ENCODE measurements at regions not wholly inside any gene's neighbourhood (a gene's known extent, or its start where the extent isn't known, plus 50 kb on each side); places are given as distances from the start of the nearest gene placed in this dataset.

DNA sequence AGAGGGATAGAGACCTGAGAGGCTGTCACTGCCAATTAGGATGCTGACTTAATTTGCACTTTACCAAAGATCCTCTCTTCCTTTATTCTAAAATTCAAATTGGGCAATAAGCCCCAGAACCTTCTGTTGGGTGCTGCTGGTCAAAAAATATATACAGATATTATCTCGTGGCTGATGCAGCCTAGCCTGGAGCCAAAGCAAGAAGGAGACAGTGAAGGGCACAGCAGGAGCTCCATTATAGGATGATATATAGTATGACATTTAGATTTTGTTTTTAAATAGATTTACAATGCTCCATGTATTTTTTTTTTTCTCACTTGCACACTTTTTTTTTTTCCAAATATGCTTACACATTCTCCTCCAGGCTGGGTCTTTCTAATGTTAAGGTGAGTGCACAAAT, 579.3 kb downstream of the PIK3C3 start:
- H2AFZ ChIP-seq (ENCODE audit: low read length) = no peak overlapping the region
- H4K91ac ChIP-seq (ENCODE audit: low read depth, low read length, poor library complexity) = no peak overlapping the region
- no peak overlapping the region for H3K27ac ChIP-seq (replicated peaks; ENCODE audit: low read length)
- H3K18ac ChIP-seq (ENCODE audit: low read length) = no peak overlapping the region
- H3K79me1 ChIP-seq (ENCODE audit: low read depth, low read length) = no peaks in the 10 kb centered on the region
- no peak overlapping the region for H3K4me3 ChIP-seq (ENCODE audit: low read length in 2 of 2)
- H3K4me2 ChIP-seq (ENCODE audit: insufficient read depth, low read length, poor library complexity, severe bottlenecking) = no peak overlapping the region
- H4K8ac ChIP-seq (ENCODE audit: low read depth, low read length) = no peak overlapping the region
- no peaks in the 10 kb centered on the region for H3K27me3 ChIP-seq (ENCODE audit: control insufficient read depth in 3 of 3, insufficient read depth in 3 of 3, low read depth in 1 of 3, low read length in 3 of 3)
- H2BK120ac ChIP-seq (ENCODE audit: low read depth, low read length) = no peak overlapping the region
- DNase-seq (ENCODE audit: low spot score) = no peak
- no peak overlapping the region for H3K14ac ChIP-seq (ENCODE audit: low read length)
- no peaks in the 10 kb centered on the region for H3K4me1 ChIP-seq (ENCODE audit: control insufficient read depth in 2 of 2, insufficient read depth in 1 of 2, low read depth in 1 of 2, low read length in 2 of 2)
- no peak overlapping the region for H2BK15ac ChIP-seq (ENCODE audit: low read length)
- no peak overlapping the region for H3K23ac ChIP-seq (ENCODE audit: low read depth, low read length, poor library complexity)
- no peak overlapping the region for H2BK12ac ChIP-seq (ENCODE audit: low read length)
- no peak overlapping the region for H2AK5ac ChIP-seq (ENCODE audit: low read depth, low read length)
- no CpG with 5 or more reads among the region's 1 CpG for WGBS, 2 donors (ENCODE audit: extremely low coverage in 2 of 2, insufficient read length in 2 of 2, insufficient replicate concordance in 1 of 2)
- no peak overlapping the region for H2BK5ac ChIP-seq (ENCODE audit: low read length)
- H3K9me3 ChIP-seq (replicated peaks in 1 of 2; ENCODE audit: control insufficient read depth in 2 of 2, insufficient read depth in 1 of 2, low read depth in 1 of 2, low read length in 2 of 2) = no peaks in the 10 kb centered on the region
- H3K9ac ChIP-seq (ENCODE audit: low read depth, low read length, poor library complexity) = no peak overlapping the region
- no peaks in the 10 kb centered on the region for H3K36me3 ChIP-seq (replicated peaks in 1 of 2; ENCODE audit: control insufficient read depth in 2 of 2, insufficient read depth in 2 of 2, low read length in 2 of 2)
- H3K4ac ChIP-seq (ENCODE audit: low read length) = no peak overlapping the region

DNA sequence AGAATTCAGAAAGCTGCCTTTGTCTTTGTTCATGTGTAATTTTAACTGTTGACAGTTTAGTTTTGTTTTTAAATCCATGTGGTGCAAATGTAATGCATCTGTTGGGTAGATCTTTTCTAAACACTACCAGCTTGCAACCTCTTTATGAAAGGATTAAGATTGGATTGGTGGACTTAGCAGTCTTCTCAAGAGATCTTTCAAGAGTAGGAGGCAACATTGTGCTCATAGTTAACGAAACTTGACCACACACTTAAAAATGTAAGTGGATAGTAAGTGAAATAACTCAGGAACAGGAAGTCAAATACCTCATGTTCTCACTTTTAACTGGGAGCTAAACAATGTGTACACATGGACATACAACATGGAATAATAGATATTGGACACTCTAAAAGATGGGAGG, 579.0 kb downstream of the RIT2 start:
- Histone ChIP-seq H3K14ac (ENCODE audit: low read length) (no peak overlapping the region), H2AFZ (ENCODE audit: low read length) (no peak overlapping the region), H3K4me1 (ENCODE audit: control insufficient read depth in 2 of 2, insufficient read depth in 1 of 2, low read depth in 1 of 2, low read length in 2 of 2) (no peaks in the 10 kb centered on the region), H3K4me2 (ENCODE audit: insufficient read depth, low read length, poor library complexity, severe bottlenecking) (no peak overlapping the region), H3K79me1 (ENCODE audit: low read depth, low read length) (no peaks in the 10 kb centered on the region), H3K36me3 (replicated peaks in 1 of 2; ENCODE audit: control insufficient read depth in 2 of 2, insufficient read depth in 2 of 2, low read length in 2 of 2) (no peaks in the 10 kb centered on the region), H2BK5ac (ENCODE audit: low read length) (no peak overlapping the region), H3K23ac (ENCODE audit: low read depth, low read length, poor library complexity) (no peak overlapping the region), H3K27ac (replicated peaks; ENCODE audit: low read length) (no peak overlapping the region), H3K9me3 (replicated peaks in 1 of 2; ENCODE audit: control insufficient read depth in 2 of 2, insufficient read depth in 1 of 2, low read depth in 1 of 2, low read length in 2 of 2) (no peaks in the 10 kb centered on the region), H3K27me3 (ENCODE audit: control insufficient read depth in 3 of 3, insufficient read depth in 3 of 3, low read depth in 1 of 3, low read length in 3 of 3) (no peaks in the 10 kb centered on the region), H3K4me3 (ENCODE audit: low read length in 2 of 2) (no peak overlapping the region), H3K18ac (ENCODE audit: low read length) (no peak overlapping the region), H3K9ac (ENCODE audit: low read depth, low read length, poor library complexity) (no peak overlapping the region), H4K8ac (ENCODE audit: low read depth, low read length) (no peak overlapping the region), H3K4ac (ENCODE audit: low read length) (no peak overlapping the region), H4K91ac (ENCODE audit: low read depth, low read length, poor library complexity) (no peak overlapping the region), H2BK120ac (ENCODE audit: low read depth, low read length) (no peak overlapping the region), H2AK5ac (ENCODE audit: low read depth, low read length) (no peak overlapping the region), H2BK12ac (ENCODE audit: low read length) (no peak overlapping the region), H2BK15ac (ENCODE audit: low read length) (no peak overlapping the region)
- WGBS, 2 donors (ENCODE audit: extremely low coverage in 2 of 2, insufficient read length in 2 of 2, insufficient replicate concordance in 1 of 2) = no CpG with 5 or more reads among the region's 1 CpG
- DNase-seq (ENCODE audit: low spot score) = no peak

DNA sequence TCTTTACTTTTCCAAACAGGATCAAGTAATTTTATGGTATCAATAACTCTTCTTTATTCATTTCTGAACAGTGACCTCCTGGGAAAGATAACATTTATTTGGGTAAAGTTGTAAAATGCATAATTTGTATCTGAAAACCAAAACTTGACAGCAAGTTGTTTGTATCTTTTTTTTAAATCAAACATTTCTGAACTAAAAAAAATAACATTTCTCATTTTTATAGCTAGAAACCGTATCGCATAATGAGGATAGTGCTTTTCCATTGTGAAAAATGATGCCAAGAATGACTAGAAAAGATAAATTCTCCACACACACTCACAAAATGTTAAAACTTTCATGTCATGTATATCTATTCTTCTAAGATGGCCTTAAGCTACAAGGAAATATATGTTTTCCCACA, 578.2 kb downstream of the RIT2 start:
- H2BK12ac ChIP-seq (ENCODE audit: low read length) = no peak overlapping the region
- H4K91ac ChIP-seq (ENCODE audit: low read depth, low read length, poor library complexity) = no peak overlapping the region
- H3K4me3 ChIP-seq (ENCODE audit: low read length in 2 of 2) = no peak overlapping the region
- no peaks in the 10 kb centered on the region for H3K27me3 ChIP-seq (ENCODE audit: control insufficient read depth in 3 of 3, insufficient read depth in 3 of 3, low read depth in 1 of 3, low read length in 3 of 3)
- H2BK120ac ChIP-seq (ENCODE audit: low read depth, low read length) = no peak overlapping the region
- no peak overlapping the region for H3K4ac ChIP-seq (ENCODE audit: low read length)
- no peak overlapping the region for H3K14ac ChIP-seq (ENCODE audit: low read length)
- no peaks in the 10 kb centered on the region for H3K36me3 ChIP-seq (replicated peaks in 1 of 2; ENCODE audit: control insufficient read depth in 2 of 2, insufficient read depth in 2 of 2, low read length in 2 of 2)
- no peak overlapping the region for H3K27ac ChIP-seq (replicated peaks; ENCODE audit: low read length)
- no peaks in the 10 kb centered on the region for H3K79me1 ChIP-seq (ENCODE audit: low read depth, low read length)
- no peak overlapping the region for H2BK15ac ChIP-seq (ENCODE audit: low read length)
- H3K18ac ChIP-seq (ENCODE audit: low read length) = no peak overlapping the region
- H4K8ac ChIP-seq (ENCODE audit: low read depth, low read length) = no peak overlapping the region
- no peak overlapping the region for H3K9ac ChIP-seq (ENCODE audit: low read depth, low read length, poor library complexity)
- no CpG with 5 or more reads among the region's 2 CpGs for WGBS, 2 donors (ENCODE audit: extremely low coverage in 2 of 2, insufficient read length in 2 of 2, insufficient replicate concordance in 1 of 2)
- no peak overlapping the region for H2AFZ ChIP-seq (ENCODE audit: low read length)
- no peak overlapping the region for H2AK5ac ChIP-seq (ENCODE audit: low read depth, low read length)
- no peak for DNase-seq (ENCODE audit: low spot score)
- H3K4me1 ChIP-seq (ENCODE audit: control insufficient read depth in 2 of 2, insufficient read depth in 1 of 2, low read depth in 1 of 2, low read length in 2 of 2) = no peaks in the 10 kb centered on the region
- H3K23ac ChIP-seq (ENCODE audit: low read depth, low read length, poor library complexity) = no peak overlapping the region
- H3K9me3 ChIP-seq (replicated peaks in 1 of 2; ENCODE audit: control insufficient read depth in 2 of 2, insufficient read depth in 1 of 2, low read depth in 1 of 2, low read length in 2 of 2) = no peaks in the 10 kb centered on the region
- no peak overlapping the region for H2BK5ac ChIP-seq (ENCODE audit: low read length)
- no peak overlapping the region for H3K4me2 ChIP-seq (ENCODE audit: insufficient read depth, low read length, poor library complexity, severe bottlenecking)

DNA sequence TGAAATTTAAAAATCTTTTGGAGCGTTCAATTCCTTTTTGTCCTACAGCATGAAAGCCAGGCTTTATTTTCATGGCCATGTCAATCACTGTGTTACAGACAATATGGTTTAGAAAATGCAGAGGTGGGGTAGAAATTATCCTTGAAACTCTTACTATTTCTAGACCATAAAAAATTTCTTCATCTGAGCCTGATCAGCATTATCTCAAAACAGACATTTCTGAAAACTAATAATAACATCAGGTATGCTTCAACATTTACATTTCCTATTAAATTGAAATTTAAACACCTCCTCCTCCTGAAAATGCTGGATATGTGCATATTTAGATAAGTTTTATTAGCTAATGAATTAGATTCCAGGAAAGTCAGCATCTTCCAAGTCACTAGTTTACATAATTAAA, 570.6 kb downstream of the RIT2 start:
- Histone ChIP-seq H3K27me3 (ENCODE audit: control insufficient read depth in 3 of 3, insufficient read depth in 3 of 3, low read depth in 1 of 3, low read length in 3 of 3) (no peaks in the 10 kb centered on the region), H3K27ac (replicated peaks; ENCODE audit: low read length) (no peak overlapping the region), H4K8ac (ENCODE audit: low read depth, low read length) (no peak overlapping the region), H2AFZ (ENCODE audit: low read length) (no peak overlapping the region), H3K4me3 (ENCODE audit: low read length in 2 of 2) (no peak overlapping the region), H3K4ac (ENCODE audit: low read length) (no peak overlapping the region), H3K4me1 (ENCODE audit: control insufficient read depth in 2 of 2, insufficient read depth in 1 of 2, low read depth in 1 of 2, low read length in 2 of 2) (no peaks in the 10 kb centered on the region), H2BK5ac (ENCODE audit: low read length) (no peak overlapping the region), H3K14ac (ENCODE audit: low read length) (no peak overlapping the region), H3K4me2 (ENCODE audit: insufficient read depth, low read length, poor library complexity, severe bottlenecking) (no peak overlapping the region), H2AK5ac (ENCODE audit: low read depth, low read length) (no peak overlapping the region), H2BK120ac (ENCODE audit: low read depth, low read length) (no peak overlapping the region), H3K23ac (ENCODE audit: low read depth, low read length, poor library complexity) (no peak overlapping the region), H2BK15ac (ENCODE audit: low read length) (no peak overlapping the region), H3K9me3 (replicated peaks in 1 of 2; ENCODE audit: control insufficient read depth in 2 of 2, insufficient read depth in 1 of 2, low read depth in 1 of 2, low read length in 2 of 2) (no peaks in the 10 kb centered on the region), H3K36me3 (replicated peaks in 1 of 2; ENCODE audit: control insufficient read depth in 2 of 2, insufficient read depth in 2 of 2, low read length in 2 of 2) (no peaks in the 10 kb centered on the region), H3K18ac (ENCODE audit: low read length) (no peak overlapping the region), H3K79me1 (ENCODE audit: low read depth, low read length) (no peaks in the 10 kb centered on the region), H3K9ac (ENCODE audit: low read depth, low read length, poor library complexity) (no peak overlapping the region), H2BK12ac (ENCODE audit: low read length) (no peak overlapping the region), H4K91ac (ENCODE audit: low read depth, low read length, poor library complexity) (no peak overlapping the region)
- WGBS, 2 donors (ENCODE audit: extremely low coverage in 2 of 2, insufficient read length in 2 of 2, insufficient replicate concordance in 1 of 2) = no CpG with 5 or more reads among the region's 1 CpG
- no peak for DNase-seq (ENCODE audit: low spot score)

All from neuronal stem cell (in vitro differentiated cells).